NOMO-1 treated with dmso at 0.1 percent for 144 hours (cell line): ENCODE measurements at regions not wholly inside any gene's neighbourhood (a gene's known extent, or its start where the extent isn't known, plus 50 kb on each side); places are given as distances from the start of the nearest gene placed in this dataset.

Experiments
- DNase-seq: peaks from one replicate; lab custom pipeline; 2025; ENCODE audit not compliant: unreplicated experiment; lab: John Stamatoyannopoulos, UW

DNA sequence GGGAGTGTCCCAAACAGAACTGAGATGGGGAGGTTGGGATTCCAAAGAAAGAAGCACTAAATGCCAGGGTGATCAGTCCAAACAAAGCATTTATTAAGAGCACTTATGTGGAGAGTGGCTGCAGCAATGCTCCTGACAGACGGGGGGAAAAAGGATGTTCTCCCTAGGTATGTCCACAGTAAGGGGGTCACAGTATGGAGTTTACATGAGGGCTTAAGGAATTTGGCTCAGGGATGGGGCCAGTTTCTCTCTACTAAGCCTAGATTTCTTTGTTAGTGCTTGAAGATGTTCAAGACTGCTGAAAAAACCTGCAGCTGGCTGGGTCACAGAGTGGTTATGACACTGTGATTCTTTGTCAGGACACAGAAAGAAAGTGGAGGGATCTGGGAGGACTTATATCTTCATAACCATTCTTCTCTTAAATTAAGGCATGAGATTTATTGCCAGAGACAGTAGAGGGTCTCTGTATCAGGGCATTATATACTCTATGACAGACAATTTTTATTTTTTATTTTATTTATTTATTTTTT is 1468.0 kb downstream of the C4orf33 start:
- DNase-seq = no peak

DNA sequence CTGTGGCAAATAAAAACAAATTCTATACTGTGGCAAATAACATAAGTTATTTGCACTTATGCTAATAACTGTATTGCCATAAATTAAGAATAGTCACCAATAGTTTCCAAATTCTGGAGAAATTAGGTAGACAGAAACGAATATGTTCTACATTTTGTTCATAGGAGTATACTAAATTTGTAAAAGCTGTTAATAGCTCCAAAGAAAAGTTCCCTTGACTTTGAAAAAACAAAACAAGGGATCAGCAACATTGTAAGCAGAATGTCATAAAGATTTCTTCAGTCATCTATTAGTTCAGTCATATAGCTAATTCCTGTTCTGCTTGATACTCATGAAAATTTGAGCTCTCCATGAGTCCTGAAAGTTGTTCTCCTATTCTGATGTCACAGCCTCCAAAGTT is 1472.8 kb downstream of the C4orf33 start:
- DNase-seq = no peak

DNA sequence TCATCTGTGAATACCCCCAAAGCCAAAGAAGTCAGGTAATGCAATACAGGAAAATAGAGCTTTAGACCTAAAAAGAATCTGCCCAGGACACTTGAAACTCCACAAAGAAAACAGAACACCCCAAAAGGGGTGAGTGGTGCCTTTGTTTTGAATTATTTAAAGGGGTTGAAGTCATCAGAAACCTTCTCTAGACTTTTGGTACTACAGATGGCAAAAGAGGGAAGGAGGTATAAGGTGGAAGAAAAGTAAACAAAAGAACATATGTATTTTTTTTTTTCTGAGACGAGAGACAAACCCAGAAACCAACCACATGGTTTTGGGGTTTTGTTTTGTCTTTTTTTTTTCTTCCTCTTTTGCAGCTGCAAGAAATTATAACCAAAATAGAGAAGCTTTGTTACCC is 1477.8 kb downstream of the C4orf33 start:
- no peak for DNase-seq

DNA sequence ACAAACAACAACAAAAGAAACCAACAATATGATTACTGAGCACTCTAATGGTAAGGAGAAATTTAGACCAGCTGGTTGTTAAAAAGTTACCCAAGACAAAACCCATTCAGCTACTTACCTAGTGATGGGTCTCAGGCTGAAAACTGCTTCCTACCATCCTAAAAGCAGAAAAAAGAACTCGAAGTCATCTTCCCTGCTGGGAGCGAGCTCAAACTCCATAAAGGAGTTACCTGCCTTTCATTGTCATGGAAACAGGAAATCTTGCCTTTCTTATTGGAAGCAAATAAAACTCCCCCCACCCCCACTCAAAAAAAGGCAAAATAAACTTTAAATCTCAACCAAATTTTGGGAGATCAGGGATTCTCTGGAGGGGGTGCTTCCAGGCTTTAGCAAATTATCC is 1478.3 kb downstream of the C4orf33 start:
- no peak for DNase-seq

DNA sequence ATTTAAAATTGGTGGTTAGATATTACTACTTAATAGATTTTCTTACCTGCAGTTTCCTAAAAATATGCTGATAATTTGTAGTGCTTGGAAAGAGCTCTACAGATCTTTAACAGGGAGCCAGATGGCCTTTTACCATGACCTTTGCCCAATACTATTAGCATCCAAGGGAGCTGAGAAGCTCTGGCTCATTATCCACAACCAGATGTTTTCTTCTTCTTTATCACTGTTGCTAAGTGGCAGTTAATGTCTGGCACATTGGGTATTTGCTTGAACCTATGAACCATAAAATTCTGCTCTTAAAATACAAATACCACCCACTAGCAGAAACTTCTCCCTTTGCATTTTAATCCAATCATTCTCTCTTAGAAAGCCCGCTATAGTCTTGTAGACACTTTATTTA is 1480.3 kb downstream of the C4orf33 start:
- no peak for DNase-seq

- DNase-seq = no peak
These were observed 1495.1 kb downstream of the C4orf33 start for GRCh38 chr4:130591091-130591490.

DNA sequence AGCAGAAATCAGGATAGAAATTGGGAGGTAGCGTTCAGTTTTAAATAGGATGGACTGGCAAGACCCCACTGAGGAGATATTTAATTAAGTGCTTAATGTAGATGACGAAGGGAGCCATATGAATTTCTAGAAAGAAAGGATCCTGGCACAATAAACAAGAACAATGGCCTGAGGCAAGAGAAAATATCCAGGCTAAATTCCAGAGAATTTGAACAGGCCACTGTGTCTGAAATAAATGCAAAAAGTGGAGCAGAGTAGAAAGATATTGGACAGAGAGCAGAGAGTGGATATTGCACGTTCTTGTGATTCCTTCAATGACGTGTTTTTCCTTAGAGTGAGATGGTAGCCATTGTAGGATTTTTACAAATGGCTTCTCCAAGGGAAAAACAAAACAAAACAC is 1504.8 kb downstream of the C4orf33 start:
- no peak for DNase-seq

DNA sequence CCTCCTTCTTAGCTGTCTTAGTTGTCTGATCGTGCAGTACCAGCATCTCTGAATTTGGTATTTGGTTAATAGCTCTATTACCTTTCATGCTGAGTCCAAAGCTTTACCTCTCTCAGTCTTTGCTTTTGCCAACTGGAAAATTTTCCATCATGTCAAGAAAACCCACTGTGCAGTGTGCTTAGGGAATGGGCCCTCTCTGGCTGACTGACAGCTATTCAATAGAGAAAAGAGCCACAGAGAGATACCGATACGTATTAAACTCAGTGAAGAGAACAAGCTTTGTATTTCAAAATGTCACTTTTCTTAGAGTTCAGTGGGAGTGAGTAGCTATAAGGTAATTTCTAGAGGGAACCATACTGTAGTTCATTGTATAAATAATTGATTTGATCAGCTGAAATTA is 1507.1 kb downstream of the C4orf33 start:
- DNase-seq = no peak

DNA sequence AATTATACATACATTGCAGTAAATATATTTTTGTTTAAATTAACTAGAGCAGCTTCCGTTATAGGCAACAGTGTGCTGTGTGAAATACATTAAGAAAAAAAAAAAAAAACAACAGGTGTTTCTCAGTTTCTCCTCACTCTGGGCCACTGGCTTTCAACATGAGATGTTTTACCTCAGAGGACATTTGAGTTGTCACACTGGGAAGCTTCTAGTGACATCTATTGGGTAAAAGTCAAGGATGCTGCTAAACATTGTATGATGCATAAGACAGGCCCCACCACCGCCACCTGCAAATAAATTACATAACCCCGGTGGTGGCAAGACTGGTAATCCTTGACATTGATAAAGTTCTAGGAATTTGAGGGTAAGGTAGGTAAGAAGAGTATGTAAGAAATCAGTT is 1512.2 kb downstream of the C4orf33 start:
- DNase-seq = no peak

DNA sequence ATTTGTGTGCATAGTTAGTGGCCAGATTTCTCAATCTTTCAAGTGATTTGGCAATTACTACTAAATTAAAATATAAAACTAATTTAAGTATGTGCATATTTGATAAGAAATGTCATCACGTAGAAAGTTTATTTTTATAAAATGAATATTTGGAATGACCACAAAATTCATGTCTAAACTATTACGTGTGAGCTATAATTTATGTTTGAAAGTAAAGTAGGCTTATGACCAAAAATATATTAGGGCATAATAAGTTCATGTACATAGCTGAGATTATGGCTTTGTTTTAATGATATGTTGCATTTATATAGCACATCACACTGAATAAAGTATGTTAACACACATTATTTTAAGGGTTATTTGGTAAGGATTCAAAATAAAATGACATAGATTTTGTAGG is 1532.6 kb downstream of the C4orf33 start:
- DNase-seq = no peak

DNA sequence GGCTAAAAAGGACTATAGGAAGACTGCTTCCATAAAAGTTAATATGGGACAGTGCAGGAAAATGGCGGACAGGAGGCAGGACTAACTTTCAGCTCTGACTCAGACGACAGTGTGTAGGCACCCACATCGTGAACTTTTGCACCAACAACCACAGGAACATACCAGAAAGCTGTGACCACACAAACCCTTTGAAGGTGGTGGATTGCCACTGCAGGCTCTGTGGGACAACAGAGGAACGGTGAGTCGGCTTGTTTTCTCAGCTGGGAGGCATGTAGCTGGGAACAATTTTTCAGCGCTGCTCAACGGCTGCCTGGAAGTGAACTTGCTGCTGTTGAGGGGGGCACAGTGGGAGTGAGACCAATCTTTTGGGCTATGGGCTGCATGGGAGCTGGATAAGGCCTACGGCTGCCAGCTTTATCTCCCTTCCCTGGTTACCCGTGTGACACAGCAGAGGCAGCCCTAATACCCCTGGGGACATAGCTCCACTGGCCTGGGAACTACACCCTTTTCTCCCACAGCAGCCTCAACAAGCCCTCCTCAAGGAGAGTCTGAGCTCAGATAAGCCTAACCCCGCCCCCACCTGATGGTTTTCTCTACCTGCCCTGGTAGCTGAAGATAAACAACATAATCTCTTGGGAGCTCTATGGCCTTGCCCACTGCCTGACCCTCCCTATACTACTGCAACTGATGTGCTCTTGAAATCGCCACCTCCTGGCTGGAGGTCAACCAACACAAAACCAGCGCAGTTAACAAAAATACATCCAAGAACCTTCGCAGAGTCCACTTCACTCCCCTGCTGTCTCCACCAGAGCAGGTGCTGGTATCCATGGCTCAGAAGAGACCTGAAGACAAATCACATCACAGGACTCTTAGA is 1537.0 kb downstream of the C4orf33 start:
- DNase-seq = no peak

DNA sequence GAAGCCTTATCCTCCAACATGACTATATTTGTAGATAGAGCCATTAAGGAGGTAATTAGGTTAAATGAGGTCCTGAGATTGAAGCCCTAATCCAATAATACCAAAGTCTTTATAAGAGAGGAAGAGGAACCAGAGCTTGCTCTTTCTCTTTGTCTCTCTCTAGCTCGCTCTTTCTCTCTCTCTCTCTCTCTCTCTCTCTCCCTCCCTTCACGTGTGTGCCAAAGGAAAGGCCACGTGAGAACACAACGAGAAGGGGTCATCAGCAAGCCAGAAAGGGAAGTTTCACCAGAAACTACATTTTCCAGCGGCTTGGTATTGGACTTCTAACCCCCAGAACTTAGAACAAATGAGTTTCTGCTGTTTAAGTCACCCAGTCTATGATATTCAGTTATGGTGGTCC is 1540.5 kb downstream of the C4orf33 start:
- no peak for DNase-seq

DNA sequence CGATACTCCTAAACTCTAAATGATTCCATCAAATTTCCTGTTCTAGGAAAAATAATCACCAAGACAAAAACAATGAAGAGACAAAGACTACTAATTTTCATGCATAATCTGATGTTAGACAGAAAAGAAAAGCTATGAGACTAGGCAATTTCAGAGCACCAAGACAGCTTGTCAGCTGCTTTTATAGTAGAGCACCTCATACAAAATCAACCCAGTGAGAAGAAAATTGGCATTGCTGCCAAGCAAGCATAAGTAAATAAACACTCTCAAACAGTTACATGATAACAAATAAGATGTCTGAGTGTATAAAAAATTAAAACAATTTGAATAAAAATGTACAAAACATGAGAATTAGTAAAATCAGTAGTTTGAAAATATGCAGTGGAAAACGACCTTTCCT is 1544.6 kb downstream of the C4orf33 start:
- no peak for DNase-seq

GRCh38 chr4:130646886-130647285 is 1550.9 kb downstream of the C4orf33 start:
- DNase-seq = no peak

DNA sequence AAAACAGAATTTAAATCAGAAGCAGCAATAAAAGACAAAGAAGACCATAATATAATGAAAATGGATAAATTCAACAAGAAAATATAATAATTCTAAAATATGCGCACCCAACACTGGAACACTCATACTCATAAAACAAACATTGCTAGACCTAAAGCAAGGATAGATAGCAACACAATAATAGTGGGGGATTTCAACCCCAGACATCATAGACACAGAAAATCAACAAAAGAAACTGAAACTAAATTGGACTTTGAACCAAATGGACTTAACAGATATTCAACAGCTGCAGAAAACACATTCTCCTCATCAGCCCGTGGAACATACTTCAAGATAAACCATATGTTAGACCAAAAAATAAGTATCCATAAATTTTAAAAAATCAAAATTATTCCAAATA is 1552.6 kb downstream of the C4orf33 start:
- no peak for DNase-seq

GRCh38 chr4:130653842-130654241 is 1557.9 kb downstream of the C4orf33 start:
- no peak for DNase-seq

GRCh38 chr4:130659320-130659719 is 1563.4 kb downstream of the C4orf33 start:
- DNase-seq = no peak

DNA sequence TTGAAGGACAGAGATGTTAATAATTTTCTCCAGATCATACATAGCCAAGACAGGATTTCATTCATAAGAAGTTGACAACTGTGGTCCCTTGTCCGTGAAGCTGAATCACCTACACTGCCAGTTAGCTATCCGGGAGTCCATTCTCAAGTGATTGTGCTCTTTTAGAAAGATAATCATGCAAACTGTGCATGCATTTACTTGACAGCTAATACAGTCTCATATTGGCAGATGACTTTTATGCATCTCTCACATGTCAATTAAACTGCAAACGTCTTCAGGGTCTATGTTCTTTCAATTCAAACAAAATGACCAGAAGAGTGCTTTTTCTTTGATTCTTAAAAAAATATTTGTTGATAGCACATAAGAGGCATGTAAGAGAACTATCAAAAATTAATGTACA is 1572.9 kb downstream of the C4orf33 start:
- DNase-seq = no peak

DNA sequence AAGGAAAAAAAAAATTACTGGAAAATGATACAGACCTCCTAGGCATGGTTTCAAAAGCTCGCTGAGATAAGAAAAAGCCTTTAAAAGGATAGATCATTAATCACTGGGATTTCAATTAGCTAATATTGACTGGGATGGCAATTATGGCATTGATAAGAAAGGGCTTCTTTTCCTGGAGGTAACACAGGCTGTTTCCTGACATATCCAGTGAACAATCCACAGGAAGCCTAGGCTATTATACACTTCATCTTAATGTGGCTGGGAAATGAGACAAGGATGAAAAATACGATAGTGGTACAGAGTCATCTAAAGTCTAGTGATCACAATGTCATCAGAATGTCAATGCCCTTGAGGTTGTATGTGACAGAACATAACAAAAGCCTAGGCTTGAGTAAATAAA is 1579.3 kb downstream of the C4orf33 start:
- DNase-seq = no peak

DNA sequence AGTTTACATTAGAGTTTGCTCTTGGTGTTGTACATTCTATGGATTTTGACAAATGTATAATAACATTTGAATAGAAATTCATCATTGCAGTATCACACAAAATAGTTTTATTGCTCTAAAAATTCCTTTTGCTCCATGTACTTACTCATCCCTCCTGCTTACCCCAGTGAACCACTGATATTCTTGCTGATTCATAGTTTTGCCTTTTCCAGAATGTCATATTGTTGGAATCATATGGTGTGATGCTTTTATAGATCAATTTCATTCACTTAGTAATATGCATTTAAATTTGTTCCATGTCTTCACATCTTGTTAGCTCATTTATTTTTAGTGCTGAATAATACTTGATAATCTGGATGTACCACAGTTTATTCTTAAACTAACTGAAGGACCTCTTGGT is 1593.2 kb downstream of the C4orf33 start:
- DNase-seq = no peak

GRCh38 chr4:130698251-130698650 is 1602.3 kb downstream of the C4orf33 start:
- DNase-seq = no peak

- no peak for DNase-seq
These were observed 1603.1 kb downstream of the C4orf33 start for GRCh38 chr4:130699004-130699403.
